HCT116 (cell line): ENCODE measurements at regions not wholly inside any gene's neighbourhood (a gene's known extent, or its start where the extent isn't known, plus 50 kb on each side); places are given as distances from the start of the nearest gene placed in this dataset.

Source experiments
- ATAC-seq: fragments of 200-7000 bp; cut with Tn5 transposase; 2 replicates; pipeline ENCODE4 v1.9.1; 2020; ENCODE audit warnings: mild to moderate bottlenecking, moderate library complexity
- BruUV-seq: library from RNA; stranded (reverse); fragments of 400-500 nt; replicated peaks from 2 replicates; lab custom pipeline; 2021; lab: Mats Ljungman, UMichigan
- CTCF ChIA-PET: fragments of 300-600 bp; sonication (Branson Sonifier 250); formaldehyde crosslinking; loops from one replicate; lab custom pipeline; 2021; ENCODE audit warnings: antibody characterized with exemption; lab: Charles Lee
- POLR2A ChIA-PET: fragments of 300-600, 350-600 bp; sonication (Branson Sonifier 250); formaldehyde crosslinking; loops from one replicate; lab custom pipeline; 2021; ENCODE audit warnings: antibody characterized with exemption; lab: Charles Lee
- RAD21 ChIA-PET, 2 experiments: fragments of 300-600 bp; sonication (Branson Sonifier 250); formaldehyde crosslinking; loops; one replicate each; lab custom pipeline; 2023; ENCODE audit warnings: low total read pairs in 2 of 2; ENCODE audit not compliant: uncharacterized antibody in 2 of 2, unreplicated experiment in 2 of 2, low non-redundant PET in 1 of 2; lab: Charles Lee
- DNase-seq: peaks from one replicate; pipeline ENCODE4 v3.0.0-alpha.2; 2010; ENCODE audit warnings: low read depth, low spot score
- H2AFZ ChIP-seq: fragments of 200-600 bp; shearing (Covaris generic), sonication (generic); 2 replicates; pipeline ENCODE4 v1.6.1; 2017; ENCODE audit warnings: low read depth, mixed run types, mixed read lengths, antibody characterized with exemption, low read length; ENCODE audit not compliant: poor library complexity, severe bottlenecking
- H3K27ac ChIP-seq: 2 replicates; pipeline ENCODE4 v1.5.1; 2012; ENCODE audit warnings: low read depth, low read length
- H3K27me3 ChIP-seq: fragments of 200-600 bp; sonication (generic); 2 replicates; pipeline ENCODE4 v1.6.1; 2016; ENCODE audit warnings: mixed run types, low read length, mixed read lengths; ENCODE audit not compliant: insufficient read depth
- H3K36me3 ChIP-seq, 2 experiments: fragments of 200-500 bp in 1 of 2; fragments of 200-600 bp in 1 of 2; sonication (Bioruptor generic) in 1 of 2; sonication (generic) in 1 of 2; 2 replicates each; pipeline versions ENCODE4 v1.5.1 to v1.6.1; 2014 to 2016; ENCODE audit warnings: low read length in 2 of 2, inconsistent platforms in 1 of 2, mixed read lengths in 1 of 2, mixed run types in 1 of 2; ENCODE audit not compliant: insufficient read depth in 2 of 2, control insufficient read depth in 1 of 2
- H3K4me1 ChIP-seq, 2 experiments: fragments of 200-600 bp in 1 of 2; sonication (generic) in 1 of 2; 2 replicates each; pipeline versions ENCODE4 v1.5.1 to v1.6.1; 2012 to 2017; ENCODE audit warnings: low read length in 2 of 2, inconsistent platforms in 1 of 2, mild to moderate bottlenecking in 1 of 2, mixed read lengths in 1 of 2, mixed run types in 1 of 2, moderate library complexity in 1 of 2; ENCODE audit not compliant: insufficient read depth in 2 of 2, control insufficient read depth in 1 of 2
- H3K4me2 ChIP-seq: fragments of 200-600 bp; sonication (generic); 2 replicates; pipeline ENCODE4 v1.6.1; 2017; ENCODE audit warnings: mixed run types, low read length, mixed read lengths
- H3K4me3 ChIP-seq, 2 experiments: fragments of 200-600 bp in 1 of 2; sonication (generic) in 1 of 2; replicated peaks in 1 of 2; 2 replicates each; pipeline ENCODE4 v1.5.1; 2011 to 2016; ENCODE audit warnings: low read length in 2 of 2, control low read depth in 1 of 2, low read depth in 1 of 2, mild to moderate bottlenecking in 1 of 2, mixed read lengths in 1 of 2, mixed run types in 1 of 2
- H3K79me2 ChIP-seq: fragments of 200-600 bp; sonication (generic); 2 replicates; pipeline ENCODE4 v1.6.1; 2017; ENCODE audit warnings: mild to moderate bottlenecking, mixed run types, low read length, moderate library complexity, mixed read lengths; ENCODE audit not compliant: insufficient read depth
- H3K9ac ChIP-seq: fragments of 200-600 bp; sonication (generic); 2 replicates; pipeline ENCODE4 v1.6.1; 2016; ENCODE audit warnings: low read length, mixed read lengths
- H3K9me2 ChIP-seq: fragments of 200-600 bp; sonication (generic), shearing (Covaris generic); 2 replicates; pipeline ENCODE4 v1.6.1; 2017; ENCODE audit warnings: mixed run types, mild to moderate bottlenecking, moderate library complexity; ENCODE audit not compliant: insufficient read depth
- H3K9me3 ChIP-seq, 2 experiments: fragments of 200-500 bp in 1 of 2; fragments of 200-600 bp in 1 of 2; sonication (Bioruptor generic) in 1 of 2; sonication (generic) in 1 of 2; 2 replicates each; pipeline ENCODE4 v1.6.1; 2014 to 2017; ENCODE audit warnings: low read length in 2 of 2, mixed read lengths in 2 of 2, inconsistent platforms in 1 of 2, low read depth in 1 of 2, mild to moderate bottlenecking in 1 of 2, mixed run types in 1 of 2, moderate library complexity in 1 of 2; ENCODE audit not compliant: control insufficient read depth in 1 of 2, insufficient read depth in 1 of 2
- H4K20me1 ChIP-seq: fragments of 200-600 bp; sonication (generic), shearing (Covaris generic); 2 replicates; pipeline ENCODE4 v1.6.1; 2017; ENCODE audit warnings: mixed run types, mild to moderate bottlenecking, moderate library complexity; ENCODE audit not compliant: insufficient read depth
- EGR1 ChIP-seq: IDR thresholded peaks from 2 replicates; pipeline ENCODE4 v1.6.1; 2012; ENCODE audit warnings: low read depth
- EZH2 ChIP-seq: fragments of 200-600 bp; sonication (generic); IDR thresholded peaks from 2 replicates; pipeline ENCODE4 v1.6.1; 2017; ENCODE audit warnings: antibody characterized with exemption, mixed run types
- EZH2phosphoT487 ChIP-seq: fragments of 200-600 bp; IDR thresholded peaks from 2 replicates; pipeline ENCODE4 v1.6.1; 2018; ENCODE audit warnings: antibody characterized with exemption, borderline replicate concordance
- POLR2A ChIP-seq: IDR thresholded peaks from 2 replicates; pipeline ENCODE4 v1.7.0; 2011; ENCODE audit warnings: borderline replicate concordance; ENCODE audit not compliant: insufficient read depth, insufficient read length; ENCODE audit errors: extremely low read depth
- RAD21 ChIP-seq: IDR thresholded peaks from 2 replicates; pipeline ENCODE4 v1.6.1; 2012; ENCODE audit warnings: low read depth, mild to moderate bottlenecking
- ZFX ChIP-seq: fragments of 450-650 bp; IDR thresholded peaks from 2 replicates; pipeline ENCODE4 v1.6.1; 2017
- intact Hi-C: fragments of 100-400 bp; cut with micrococcal nuclease; formaldehyde crosslinking; loops from 2 replicates; pipeline ENCODE4 v1.10.0; 2022
- TF ChIP-seq, protein P1 (sequence below), 3 experiments: fragments of 200-600 bp in 1 of 3; sonication (generic) in 1 of 3; IDR thresholded peaks in 2 of 3; conservative IDR thresholded peaks in 1 of 3; 2 replicates each; pipeline ENCODE4 v1.5.1; 2012 to 2017; ENCODE audit warnings: low read depth in 2 of 3, low read length in 2 of 3, antibody characterized with exemption in 1 of 3, borderline replicate concordance in 1 of 3, control low read depth in 1 of 3, mild to moderate bottlenecking in 1 of 3, mixed read lengths in 1 of 3, mixed run types in 1 of 3, moderate library complexity in 1 of 3; ENCODE audit not compliant: insufficient read depth in 1 of 3
- TF ChIP-seq, protein P2 (sequence below): IDR thresholded peaks from 2 replicates; pipeline ENCODE4 v1.6.1; 2012
- TF ChIP-seq, protein P3 (sequence below): IDR thresholded peaks from 2 replicates; pipeline ENCODE4 v1.6.1; 2012

DNA sequence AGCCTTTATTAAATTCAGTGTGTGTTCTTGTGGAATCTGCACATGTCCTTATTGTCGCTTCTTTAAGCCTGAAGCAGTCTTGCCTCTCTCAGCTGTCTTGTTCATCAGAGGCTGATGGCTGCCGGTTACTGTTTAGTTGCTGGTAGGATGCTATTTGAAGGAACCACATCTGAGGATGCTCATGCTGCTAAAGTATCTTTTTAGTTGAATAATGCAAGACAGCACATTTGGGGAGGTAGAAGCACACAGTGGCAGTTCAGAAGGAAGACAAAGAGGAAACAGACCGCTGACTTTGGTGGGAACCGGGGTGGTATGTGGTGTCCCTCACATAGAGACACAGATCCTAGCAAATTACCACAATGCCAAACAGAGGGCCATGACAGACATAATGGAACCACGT, 144.2 kb upstream of the HDDC2 start:
- BruUV-seq: no TSS peak
- RAD21 ChIA-PET: no interaction called here

DNA sequence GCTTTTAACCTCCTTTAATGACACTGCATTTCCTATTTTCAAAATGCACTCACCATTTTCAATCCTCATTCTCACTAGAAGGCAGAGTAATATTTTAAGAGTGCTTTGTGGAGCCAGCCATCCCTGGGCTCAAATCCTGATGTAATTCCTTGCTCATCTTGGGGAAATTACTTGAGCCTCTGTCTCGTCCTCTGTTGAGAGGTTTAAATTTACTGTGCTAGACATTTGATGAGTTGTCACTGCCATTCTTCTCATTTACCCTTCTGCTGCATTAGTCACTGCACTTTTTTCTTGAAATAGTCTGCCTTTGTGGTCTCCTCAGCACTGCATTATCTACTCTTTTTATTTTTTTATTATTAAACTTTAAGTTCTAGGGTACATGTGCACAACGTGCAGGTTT, 150.0 kb upstream of the HDDC2 start:
- Histone ChIP-seq H2AFZ (no peak overlapping the region), H4K20me1 (no peaks in the 10 kb centered on the region), H3K4me2 (no peak overlapping the region), H3K27ac (no peak overlapping the region), H3K4me3 (no peak overlapping the region), H3K36me3 (no peaks in the 10 kb centered on the region), H3K9me2 (no peaks in the 10 kb centered on the region), H3K27me3 (peaks cover 21% of the 10 kb centered on the region), H3K9me3 (no peaks in the 10 kb centered on the region), H3K4me1 (no peaks in the 10 kb centered on the region), H3K9ac (no peak overlapping the region), H3K79me2 (no peaks in the 10 kb centered on the region)
- intact Hi-C loops: no loop called here
- DNase-seq (no peak), ATAC-seq (no peak)
- RAD21 ChIA-PET: no interaction called here
- TF ChIP-seq, protein P1, sequence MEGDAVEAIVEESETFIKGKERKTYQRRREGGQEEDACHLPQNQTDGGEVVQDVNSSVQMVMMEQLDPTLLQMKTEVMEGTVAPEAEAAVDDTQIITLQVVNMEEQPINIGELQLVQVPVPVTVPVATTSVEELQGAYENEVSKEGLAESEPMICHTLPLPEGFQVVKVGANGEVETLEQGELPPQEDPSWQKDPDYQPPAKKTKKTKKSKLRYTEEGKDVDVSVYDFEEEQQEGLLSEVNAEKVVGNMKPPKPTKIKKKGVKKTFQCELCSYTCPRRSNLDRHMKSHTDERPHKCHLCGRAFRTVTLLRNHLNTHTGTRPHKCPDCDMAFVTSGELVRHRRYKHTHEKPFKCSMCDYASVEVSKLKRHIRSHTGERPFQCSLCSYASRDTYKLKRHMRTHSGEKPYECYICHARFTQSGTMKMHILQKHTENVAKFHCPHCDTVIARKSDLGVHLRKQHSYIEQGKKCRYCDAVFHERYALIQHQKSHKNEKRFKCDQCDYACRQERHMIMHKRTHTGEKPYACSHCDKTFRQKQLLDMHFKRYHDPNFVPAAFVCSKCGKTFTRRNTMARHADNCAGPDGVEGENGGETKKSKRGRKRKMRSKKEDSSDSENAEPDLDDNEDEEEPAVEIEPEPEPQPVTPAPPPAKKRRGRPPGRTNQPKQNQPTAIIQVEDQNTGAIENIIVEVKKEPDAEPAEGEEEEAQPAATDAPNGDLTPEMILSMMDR (IDR thresholded peaks at IDR 0.05 in 2 of 3, conservative IDR thresholded peaks at IDR 0.05 in 1 of 3; ENCODE audit: borderline replicate concordance in 1 of 3, insufficient read depth in 1 of 3, low read depth in 2 of 3, low read length in 2 of 3): no peak
- TF ChIP-seq EGR1 (no peak), POLR2A (no peak), RAD21 (no peak), EZH2 (no peak)
- no TSS peak for BruUV-seq
- CTCF ChIA-PET: no interaction called here
- POLR2A ChIA-PET: no interaction called here

More for the DNA sequence above, 144.2 kb upstream of the HDDC2 start:
- peaks cover 67% of the 10 kb centered on the region for H3K27me3 ChIP-seq
- H3K4me2 ChIP-seq: no peak overlapping the region
- intact Hi-C loops: no loop called here
- TF ChIP-seq, protein P2, sequence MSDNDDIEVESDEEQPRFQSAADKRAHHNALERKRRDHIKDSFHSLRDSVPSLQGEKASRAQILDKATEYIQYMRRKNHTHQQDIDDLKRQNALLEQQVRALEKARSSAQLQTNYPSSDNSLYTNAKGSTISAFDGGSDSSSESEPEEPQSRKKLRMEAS: no peak
- TF ChIP-seq ZFX: no peak
- no peak for TF ChIP-seq EGR1
- no peak for TF ChIP-seq POLR2A
- no peak for TF ChIP-seq EZH2
- TF ChIP-seq EZH2phosphoT487: no peak
- TF ChIP-seq, protein P3, sequence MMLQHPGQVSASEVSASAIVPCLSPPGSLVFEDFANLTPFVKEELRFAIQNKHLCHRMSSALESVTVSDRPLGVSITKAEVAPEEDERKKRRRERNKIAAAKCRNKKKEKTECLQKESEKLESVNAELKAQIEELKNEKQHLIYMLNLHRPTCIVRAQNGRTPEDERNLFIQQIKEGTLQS: no peak
- H2AFZ ChIP-seq: no peak overlapping the region
- no peak overlapping the region for H3K27ac ChIP-seq
- H3K4me3 ChIP-seq: no peak overlapping the region
- ATAC-seq (no peak), DNase-seq (no peak)
- no peaks in the 10 kb centered on the region for H3K36me3 ChIP-seq
- no peak overlapping the region for H3K9ac ChIP-seq
- H4K20me1 ChIP-seq: no peaks in the 10 kb centered on the region
- ChIA-PET POLR2A (no interaction called here), CTCF (no interaction called here)
- H3K4me1 ChIP-seq: no peaks in the 10 kb centered on the region
- H3K9me2 ChIP-seq: no peaks in the 10 kb centered on the region
- no peaks in the 10 kb centered on the region for H3K9me3 ChIP-seq
- H3K79me2 ChIP-seq: no peaks in the 10 kb centered on the region
